ENCODE measurements at regions not wholly inside any gene's neighbourhood (a gene's known extent, or its start where the extent isn't known, plus 50 kb on each side); places are given as distances from the start of the nearest gene placed in this dataset.
"Not testable (repeated sequence)": the region's sequence is repeated elsewhere in the genome, so short reads cannot be mapped to it uniquely, and the experiment has no call there.

- TF ChIP-seq BHLHE40 (IDR thresholded peaks at IDR 0.05; ENCODE audit: borderline replicate concordance); NFRKB (IDR thresholded peaks at IDR 0.05); SUZ12 (IDR thresholded peaks at IDR 0.05); TARDBP (IDR thresholded peaks at IDR 0.05); SP1 (IDR thresholded peaks at IDR 0.05); FOXA1 (IDR thresholded peaks at IDR 0.05); LEF1 (IDR thresholded peaks at IDR 0.05; ENCODE audit: borderline replicate concordance); HDGF (IDR thresholded peaks at IDR 0.05; ENCODE audit: borderline replicate concordance); ZNF384 (IDR thresholded peaks at IDR 0.05); FOXM1 (IDR thresholded peaks at IDR 0.05; ENCODE audit: borderline replicate concordance); FOXK2 (IDR thresholded peaks at IDR 0.05): not testable (repeated sequence)
- TF ChIP-seq, protein P1, sequence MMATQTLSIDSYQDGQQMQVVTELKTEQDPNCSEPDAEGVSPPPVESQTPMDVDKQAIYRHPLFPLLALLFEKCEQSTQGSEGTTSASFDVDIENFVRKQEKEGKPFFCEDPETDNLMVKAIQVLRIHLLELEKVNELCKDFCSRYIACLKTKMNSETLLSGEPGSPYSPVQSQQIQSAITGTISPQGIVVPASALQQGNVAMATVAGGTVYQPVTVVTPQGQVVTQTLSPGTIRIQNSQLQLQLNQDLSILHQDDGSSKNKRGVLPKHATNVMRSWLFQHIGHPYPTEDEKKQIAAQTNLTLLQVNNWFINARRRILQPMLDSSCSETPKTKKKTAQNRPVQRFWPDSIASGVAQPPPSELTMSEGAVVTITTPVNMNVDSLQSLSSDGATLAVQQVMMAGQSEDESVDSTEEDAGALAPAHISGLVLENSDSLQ (IDR thresholded peaks at IDR 0.05) = not testable (repeated sequence)
These were observed 792.6 kb upstream of the EPHA5 start for GRCh38 chr4:66462890-66463289.
